GM20431 (cell line): ENCODE measurements at regions not wholly inside any gene's neighbourhood (a gene's known extent, or its start where the extent isn't known, plus 50 kb on each side); places are given as distances from the start of the nearest gene placed in this dataset.

ENCODE experiments used
- in situ Hi-C: fragments of 300-500 bp; cut with MseI, MboI; formaldehyde crosslinking; loops from one replicate; pipeline ENCODE4 v1.15.0; 2020; ENCODE audit warnings: low sequenced_read_pairs; ENCODE audit not compliant: unreplicated experiment

DNA sequence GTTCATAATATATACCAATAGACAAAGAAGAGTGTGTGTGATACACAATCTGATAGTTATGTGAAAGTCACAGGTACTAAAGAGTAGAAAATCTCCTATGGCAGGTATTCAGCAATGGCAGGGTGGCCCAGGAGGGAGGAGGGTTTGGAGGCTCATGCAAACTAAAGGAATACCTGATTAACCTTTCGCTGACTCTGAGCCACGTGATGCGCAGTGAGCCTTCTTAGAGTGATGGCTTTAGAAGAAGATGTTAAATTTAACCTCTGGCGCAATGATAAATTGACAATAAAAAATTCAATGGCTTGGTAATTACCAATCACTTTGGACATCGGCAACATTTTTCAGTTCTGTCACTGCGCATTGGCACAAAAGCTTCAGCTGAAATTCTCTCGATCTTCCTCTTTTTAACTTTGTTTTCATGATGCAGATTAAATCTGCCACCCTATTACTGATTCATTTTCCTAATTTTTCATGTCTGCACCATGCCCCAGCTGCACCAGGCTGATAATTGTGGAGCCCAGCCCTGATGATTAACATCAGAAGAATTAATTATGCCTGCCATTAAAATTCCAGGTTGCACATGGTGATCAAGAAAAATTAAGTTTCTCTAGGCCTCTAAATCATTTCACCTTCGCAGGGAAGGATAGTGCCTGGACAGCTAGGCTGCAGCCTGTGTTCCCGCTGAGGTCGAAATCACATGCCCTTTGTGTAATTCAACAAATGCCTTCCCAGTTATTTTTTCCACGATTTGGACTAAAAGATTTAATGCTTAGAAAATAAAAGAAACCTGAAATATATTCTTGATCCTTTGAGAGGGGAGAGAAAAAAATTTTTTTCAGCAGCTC is 250.6 kb upstream of the HNRNPA3 start:
- in situ Hi-C loops = no loop called here

DNA sequence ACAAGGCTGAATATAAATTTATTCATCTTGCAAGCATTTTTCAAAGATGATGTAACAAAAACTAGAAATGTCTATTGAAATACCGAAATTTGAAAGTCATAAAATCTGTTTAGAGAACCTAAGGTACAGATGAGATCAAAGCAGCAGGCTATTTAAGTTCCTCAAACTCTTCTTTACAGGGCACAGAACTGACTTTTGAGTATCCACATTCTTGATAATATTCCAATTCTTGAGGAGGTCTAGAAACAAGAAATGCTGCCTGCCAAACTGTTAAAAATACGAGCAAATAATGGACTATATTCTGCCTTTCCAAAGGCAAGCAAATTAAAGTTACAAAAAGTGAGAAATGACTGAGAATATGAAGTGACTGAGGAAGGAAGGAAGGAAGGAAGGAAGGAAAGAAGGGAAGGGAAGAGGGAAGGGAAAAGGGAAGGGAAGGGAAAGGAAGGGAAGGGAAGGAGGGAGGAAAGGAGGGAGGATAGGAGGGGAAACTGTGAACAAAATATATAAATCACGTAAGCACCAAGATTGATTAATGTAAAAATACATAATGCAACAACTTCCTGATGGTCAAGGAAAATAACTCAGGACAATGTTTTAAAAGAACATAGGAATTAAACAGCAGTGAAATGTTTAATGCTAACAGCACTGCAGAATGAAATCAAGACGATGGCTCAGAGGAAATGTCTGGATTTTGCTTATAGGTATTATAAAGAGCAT is 248.9 kb upstream of the HNRNPA3 start:
- in situ Hi-C loops = no loop called here

DNA sequence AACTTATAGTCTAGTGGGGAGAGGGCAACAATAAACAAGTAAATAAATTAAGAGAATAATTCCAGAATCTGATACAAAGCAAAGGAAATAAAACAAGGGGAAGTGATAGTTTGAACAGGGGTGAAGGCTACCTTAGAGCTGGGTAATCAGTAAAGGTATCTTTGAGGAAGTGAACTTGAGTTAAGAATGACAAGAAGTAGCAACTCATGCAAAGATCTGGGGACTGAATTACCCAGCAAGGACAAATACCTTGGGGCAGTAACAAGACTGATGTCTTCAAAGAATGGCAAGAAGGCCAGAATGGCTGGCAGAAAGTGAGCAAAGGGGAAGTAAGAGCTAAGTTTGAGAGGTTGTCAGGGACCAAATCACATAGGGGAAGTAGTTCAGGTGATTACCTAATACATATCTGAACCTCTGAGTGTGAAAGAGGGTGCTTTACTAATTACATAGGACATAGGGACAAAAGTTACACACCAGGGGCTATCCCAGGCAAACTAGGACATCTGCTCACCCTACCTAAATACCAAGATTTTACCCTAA is 244.6 kb upstream of the HNRNPA3 start:
- in situ Hi-C loops = no loop called here

DNA sequence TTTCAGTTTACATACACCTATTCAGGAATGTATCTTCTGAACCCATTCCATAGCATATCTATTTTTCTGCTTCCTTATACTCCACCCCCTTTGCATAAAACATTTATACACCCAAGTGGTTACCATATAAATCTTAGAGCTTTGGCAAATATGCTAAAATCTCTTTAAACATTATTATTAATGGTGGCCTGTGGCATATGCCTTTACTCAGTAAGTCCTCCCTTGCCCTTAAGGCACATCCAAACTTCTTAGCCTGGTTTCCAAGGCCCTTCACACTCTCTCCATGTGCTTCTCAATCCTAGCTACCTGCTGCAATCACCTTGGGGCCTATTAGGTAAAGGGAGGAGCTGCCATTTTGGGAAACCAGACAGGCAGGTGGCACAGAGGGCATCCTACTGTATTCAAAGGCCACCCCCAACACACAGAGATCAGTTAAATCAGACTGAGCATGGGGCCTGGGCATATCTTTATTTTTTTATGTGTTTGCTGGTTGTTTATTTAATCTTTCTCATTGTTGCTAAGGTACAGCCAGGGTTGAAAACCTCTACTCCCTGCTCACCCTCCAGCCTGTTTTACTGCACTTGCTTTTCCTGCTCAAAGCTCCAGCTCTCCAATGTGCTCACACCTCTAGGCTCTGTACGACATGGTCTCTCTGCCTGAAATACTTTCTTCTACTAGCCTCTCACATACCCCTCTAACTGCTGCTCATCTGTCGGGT is 242.8 kb upstream of the HNRNPA3 start:
- in situ Hi-C loops = no loop called here

DNA sequence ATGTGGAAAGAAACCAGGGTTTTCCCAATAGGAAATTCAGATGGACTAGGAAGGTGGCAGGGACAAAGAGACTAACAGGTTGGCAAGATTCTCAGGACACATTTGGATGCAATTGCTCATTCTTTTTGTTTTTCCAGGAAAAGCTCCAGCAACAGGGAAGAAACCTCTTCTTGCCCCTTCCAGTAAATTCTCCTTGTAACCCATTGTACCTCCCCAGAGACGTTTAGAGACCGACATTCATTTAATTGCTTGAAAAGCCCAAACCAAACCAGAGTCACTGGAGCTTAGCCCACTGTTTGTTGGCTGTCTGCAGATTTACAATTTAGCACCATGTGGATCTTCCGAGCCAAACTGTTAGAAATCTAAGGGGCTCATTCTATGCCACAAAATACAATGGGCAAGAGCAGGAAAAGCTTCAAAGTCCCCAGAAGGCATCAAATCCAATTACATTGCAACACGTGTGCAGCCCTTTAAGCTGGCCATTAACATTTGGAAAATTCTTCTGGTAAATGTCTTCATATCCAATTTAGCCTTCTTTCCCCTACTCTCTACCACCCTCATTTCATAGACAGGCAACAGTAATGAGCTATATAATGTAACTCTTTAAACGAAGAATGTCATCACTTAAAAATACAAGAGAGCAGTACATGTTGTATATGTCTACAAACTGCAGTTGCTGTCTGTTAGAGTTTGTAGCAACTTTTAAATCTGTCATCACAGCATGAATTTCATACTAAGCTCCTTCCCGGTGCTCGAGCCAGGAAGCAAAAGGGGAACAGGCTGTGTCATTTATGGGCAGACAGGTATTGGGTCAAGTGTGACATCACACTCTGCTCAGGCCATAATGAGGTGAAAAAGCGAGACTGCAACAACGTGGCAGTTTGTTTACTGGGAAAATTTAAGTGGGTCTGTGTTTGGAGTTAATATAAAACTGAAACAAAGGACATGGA is 235.6 kb upstream of the HNRNPA3 start:
- in situ Hi-C loops = no loop called here

DNA sequence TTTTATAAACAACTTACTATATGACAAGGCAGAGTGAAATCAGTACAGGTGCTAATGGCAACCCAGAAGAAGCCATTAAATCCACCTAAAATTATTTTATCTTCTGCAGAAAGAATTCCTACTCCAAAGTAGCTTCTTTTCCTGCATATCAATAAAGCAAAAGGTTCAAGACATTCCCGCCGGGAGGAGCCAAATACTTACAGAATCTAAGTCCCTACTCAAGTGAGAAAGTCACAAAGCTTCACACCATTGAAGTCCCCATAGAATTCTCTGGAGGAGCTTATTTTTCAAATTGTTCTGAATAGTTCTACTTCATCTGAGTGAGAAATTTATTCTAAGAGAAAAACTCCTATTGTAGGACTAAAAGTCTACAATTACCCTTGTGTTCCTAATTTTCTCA is 233.7 kb upstream of the HNRNPA3 start:
- in situ Hi-C loops = no loop called here

DNA sequence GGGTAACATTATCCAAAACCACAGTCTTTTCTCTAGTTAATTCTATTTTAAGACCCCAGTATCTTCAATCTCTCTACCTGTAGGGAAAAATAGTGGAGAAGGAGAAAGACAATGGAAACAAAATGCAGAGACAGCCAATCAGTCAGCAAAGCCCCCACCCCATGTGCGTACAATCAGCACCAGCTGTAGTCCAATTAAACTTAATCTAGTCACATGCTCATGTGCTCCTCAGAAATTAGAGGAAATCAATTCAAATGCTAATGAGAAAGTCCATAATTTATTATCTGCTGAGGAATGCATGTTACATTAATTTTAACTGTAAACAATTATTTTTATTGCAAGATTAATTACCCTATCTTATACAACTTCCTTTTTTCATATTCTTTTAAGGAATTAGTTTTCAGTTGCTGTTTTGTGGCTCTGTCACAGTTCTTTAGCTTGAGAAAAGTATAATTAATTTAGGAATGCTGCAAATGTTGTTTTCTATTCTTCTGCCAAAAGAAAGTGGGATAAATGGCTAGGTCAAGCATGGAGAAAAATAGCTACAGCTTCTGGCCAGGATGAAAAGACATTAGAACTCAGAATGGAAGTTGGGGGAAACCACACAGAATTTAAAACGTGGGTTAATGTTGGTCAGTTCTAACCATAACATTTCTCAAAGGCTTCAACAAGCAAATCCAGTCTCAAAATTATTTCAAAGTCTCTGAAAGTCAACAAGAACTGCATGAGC is 232.4 kb upstream of the HNRNPA3 start:
- in situ Hi-C loops = no loop called here

DNA sequence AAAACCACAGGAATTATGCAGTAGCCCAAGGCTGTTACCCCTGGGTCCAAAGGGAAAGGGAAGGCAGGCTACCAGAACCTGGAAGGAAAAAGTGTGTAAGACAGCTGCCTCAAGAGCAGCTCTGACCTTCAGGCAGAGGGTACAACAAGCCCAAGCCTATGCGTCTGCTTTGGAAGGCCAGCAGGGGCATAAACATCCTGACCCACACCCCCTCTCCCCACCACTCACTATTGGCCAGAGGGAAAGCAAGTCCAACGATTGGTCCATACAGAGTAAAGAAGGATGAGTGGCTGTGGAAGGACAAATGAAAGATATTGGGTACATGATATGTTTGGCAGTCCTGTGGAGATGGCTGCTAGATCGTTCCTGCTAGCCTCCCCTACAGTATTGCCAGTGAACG is 227.6 kb upstream of the HNRNPA3 start:
- in situ Hi-C loops = no loop called here

DNA sequence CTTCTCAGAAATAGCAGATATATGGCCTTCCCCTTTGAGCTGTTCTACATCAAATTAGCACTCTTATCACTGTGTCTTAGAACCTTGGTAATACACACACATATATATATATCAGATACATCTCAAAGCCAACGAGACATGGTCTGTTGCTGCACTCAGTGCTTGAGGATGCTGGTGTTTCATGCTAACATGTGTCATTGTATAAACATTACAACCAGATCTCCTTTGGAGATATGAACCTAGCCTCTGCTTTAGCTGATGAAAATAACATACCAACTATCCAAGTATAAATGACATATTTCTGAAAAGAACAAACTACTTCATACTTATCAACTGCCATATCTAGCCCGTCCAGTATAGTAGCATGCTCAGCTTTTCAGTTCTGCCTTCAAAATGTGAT is 226.7 kb upstream of the HNRNPA3 start:
- in situ Hi-C loops = no loop called here

DNA sequence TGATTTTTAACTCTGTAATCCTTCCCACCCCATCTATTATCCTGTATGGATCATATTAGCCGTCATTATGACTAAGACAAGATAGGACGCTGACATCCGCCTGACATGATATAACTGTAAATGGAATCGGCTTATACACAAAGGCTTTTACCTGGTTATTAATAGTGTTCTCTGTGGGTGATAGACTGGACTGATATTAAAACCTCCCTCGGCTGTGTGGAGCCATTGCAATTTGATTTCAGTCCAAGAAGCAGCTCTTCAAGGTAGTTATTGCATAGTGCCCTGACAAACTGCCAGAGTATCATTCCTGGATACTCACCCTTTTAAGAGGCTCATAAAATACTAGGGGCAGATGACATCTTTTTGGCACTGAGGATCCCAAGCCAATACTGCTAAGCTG is 226.1 kb upstream of the HNRNPA3 start:
- in situ Hi-C loops = no loop called here

DNA sequence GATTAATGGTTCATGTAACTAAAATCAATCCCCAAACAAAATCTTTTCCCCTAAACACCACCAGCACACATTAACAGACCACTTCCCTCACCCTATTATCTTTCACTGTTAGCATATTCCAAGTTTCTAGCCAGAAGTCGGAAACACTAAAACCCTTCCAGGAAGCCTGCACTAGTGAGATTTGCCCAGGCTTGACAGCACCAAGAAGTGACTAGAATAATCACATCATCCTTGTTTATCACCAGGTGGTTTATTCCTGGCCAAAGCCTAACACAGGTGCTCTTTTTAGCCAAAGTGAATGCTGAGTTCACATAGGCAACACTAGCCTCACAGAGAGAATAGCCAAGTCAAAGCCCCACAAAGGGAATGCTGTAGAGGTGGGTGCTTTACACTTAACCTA is 221.2 kb upstream of the HNRNPA3 start:
- in situ Hi-C loops = no loop called here

DNA sequence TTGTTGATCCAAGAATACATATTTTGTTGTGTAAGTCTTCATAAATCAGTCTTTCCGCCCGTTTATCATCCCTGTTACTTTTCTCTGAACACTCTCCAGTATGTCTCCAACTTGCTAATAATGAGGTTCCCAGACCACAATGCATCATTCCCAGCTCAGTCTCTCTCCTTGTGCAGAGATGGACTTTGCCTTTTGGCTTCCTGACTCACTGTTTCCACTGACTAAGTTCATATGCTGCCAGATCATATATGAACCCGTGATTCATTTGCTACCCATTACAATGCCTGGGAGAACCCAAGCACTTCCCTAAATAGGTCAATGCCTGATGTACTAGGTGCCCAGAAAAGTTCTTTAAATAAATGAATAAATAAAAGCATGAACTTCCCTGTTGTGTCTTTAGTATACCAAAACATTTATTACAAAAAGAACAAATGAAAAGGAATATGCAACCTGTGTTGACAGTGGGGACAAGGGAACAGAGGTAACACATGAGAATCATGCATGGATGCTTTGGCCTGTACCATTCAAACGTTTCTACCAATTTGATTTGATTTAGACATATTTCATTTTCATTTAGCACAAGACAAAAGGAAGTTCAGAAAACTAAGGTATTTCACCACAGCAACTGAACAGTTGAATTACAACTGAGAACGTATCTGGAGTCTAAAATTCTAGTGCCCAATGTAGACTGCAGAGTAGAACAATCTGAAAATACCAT is 215.4 kb upstream of the HNRNPA3 start:
- in situ Hi-C loops = no loop called here

DNA sequence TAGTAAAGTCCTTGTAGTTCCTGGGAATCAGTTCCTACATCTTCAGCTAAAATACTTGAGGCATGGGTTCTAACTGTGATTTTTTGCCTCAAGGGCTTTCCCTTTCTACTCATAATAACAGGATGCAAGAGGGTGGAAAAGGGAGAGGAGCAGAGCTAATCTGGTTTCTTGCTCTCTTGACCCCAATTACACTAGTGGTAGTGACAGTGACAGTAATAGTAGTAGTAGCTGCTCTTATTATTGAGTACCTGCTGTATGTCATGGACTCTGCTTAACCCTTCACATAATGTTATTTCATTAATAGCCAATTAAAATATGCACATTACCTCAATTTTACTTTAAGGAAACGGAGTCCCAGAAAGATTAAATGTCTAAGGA is 214.8 kb upstream of the HNRNPA3 start:
- in situ Hi-C loops = no loop called here

DNA sequence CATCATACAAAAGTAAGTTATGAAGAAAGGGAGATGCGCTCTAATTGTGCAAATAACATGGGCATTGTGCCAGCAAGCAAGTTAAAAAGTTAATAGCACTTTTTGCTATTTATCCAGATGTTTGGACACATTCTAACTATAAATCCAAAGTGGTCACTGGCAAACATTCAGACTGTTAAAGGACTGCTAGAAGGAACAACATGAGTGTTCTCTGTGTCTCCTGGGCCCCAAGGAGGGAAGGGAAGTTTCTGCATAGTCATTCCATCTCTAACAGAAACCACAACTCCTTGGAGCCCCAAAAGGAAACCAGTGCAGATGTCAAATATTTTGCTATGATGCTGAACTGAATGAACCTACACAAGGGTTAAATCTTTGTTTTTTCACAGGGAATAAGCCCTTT is 213.3 kb upstream of the HNRNPA3 start:
- in situ Hi-C loops = no loop called here

DNA sequence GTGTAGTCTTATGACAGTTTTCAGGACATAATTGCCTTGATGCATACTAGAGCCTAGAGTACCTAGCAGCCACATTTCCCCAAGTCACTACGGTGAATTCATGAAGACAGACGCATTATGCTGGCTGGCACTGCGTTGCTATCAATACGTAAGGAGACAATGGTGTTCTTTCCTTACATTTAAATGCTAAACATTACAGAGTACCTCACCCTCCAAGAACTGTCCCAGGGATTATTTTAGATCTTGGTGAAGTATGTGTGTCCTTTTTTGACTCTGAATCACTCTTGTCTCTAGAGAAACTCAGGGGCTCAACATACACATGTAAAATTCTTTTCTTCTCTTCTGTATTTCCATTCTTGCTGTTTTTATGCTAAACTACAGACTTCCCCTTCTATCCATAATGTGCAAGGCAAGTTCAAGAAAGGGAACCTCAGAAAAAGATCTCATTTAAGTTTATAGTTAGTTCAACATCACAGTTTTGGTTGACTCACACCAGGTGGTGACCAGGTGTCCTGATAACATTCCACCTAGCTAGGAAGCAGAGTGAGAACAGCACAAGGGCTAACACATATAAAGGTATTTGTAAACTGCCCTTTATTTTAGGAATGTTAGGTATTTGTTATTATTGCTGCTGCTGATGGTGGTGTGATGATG is 212.4 kb upstream of the HNRNPA3 start:
- in situ Hi-C loops = no loop called here

DNA sequence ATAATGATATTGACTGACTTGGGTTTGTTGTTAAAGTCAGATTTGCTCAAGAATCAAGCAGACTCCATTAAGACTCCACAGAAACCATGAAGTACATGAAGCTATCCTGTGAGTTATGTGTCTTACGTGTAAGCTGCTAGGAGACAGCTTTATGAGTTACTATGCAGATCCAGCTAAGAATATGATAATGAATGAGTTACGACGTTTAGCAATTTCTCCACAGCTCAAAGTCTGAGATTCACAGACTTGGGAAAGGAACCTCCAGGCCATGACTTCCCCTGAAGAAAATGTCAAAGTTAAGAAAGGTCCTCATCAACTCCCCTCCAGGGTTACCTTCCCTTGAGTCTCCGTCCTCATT is 211.9 kb upstream of the HNRNPA3 start:
- in situ Hi-C loops = no loop called here

DNA sequence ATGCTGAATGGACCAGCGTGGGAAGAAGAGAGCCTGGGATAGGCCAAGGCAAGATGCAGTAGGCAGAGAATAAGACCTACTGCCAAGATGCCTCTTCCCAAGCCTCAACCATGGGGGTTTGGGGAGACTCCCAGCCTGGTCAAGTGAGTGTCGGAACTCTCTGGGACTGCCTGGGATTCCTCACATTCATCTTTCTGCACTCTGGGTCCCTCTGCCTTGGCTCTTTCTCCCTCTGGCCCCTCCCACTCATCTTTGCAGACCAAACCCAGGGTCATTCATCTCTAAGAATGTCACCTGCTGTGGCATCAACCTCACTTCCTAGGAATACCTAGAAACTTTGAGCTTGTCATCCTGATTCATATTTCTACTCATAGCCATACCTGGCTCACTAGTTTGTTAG is 211.3 kb upstream of the HNRNPA3 start:
- in situ Hi-C loops = no loop called here

DNA sequence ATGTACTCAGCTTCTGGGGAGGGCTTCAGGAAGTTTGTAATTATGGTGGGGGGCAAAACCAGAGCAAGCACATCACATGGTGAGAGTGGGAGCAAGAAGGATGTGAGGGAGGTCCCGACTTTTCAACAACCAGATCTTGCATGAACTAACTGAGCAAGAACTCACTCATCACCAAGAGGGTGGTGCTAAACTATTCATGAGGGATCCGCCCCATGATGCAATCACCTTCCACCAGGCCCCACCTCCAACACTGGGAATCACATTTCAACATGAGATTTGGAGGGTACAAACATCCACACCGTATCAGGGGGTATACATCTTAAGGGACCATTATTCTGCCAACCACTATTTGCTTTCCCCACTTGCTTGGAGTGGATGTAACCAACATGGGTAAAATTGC is 209.6 kb upstream of the HNRNPA3 start:
- in situ Hi-C loops = no loop called here
